HEK293 (cell line): ENCODE measurements at regions not wholly inside any gene's neighbourhood (a gene's known extent, or its start where the extent isn't known, plus 50 kb on each side); places are given as distances from the start of the nearest gene placed in this dataset.

Experiments
- CTCF ChIA-PET: fragments of 350-600 bp; formaldehyde crosslinking; extraction: SDS; loops from one replicate; lab custom pipeline; 2021; ENCODE audit warnings: antibody characterized with exemption; lab: Yijun Ruan, JAX
- POLR2A ChIA-PET: fragments of 300-600 bp; formaldehyde crosslinking; extraction: SDS; loops from one replicate; lab custom pipeline; 2020; ENCODE audit warnings: antibody characterized with exemption, inconsistent platforms; lab: Yijun Ruan, JAX
- H3K27ac ChIP-seq: fragments of 200-500 bp; sonication (Bioruptor generic); 2 replicates; pipeline ENCODE4 v1.5.1; 2014; ENCODE audit warnings: low read depth, low read length, control low read depth, inconsistent platforms; ENCODE audit errors: extremely low read depth
- H3K36me3 ChIP-seq, 2 experiments: fragments of 200-500 bp in 1 of 2; sonication (Bioruptor generic) in 1 of 2; 1 replicate in 1 of 2; 2 replicates in 1 of 2; pipeline ENCODE4 v1.5.1; 2014 to 2017; ENCODE audit warnings: inconsistent platforms in 2 of 2, low read length in 2 of 2; ENCODE audit not compliant: control insufficient read depth in 2 of 2, insufficient read depth in 1 of 2
- H3K4me1 ChIP-seq: fragments of 200-500 bp; sonication (Bioruptor generic); 2 replicates; pipeline ENCODE4 v1.5.1; 2014; ENCODE audit warnings: mild to moderate bottlenecking, low read length, inconsistent platforms; ENCODE audit not compliant: control insufficient read depth, insufficient read depth
- H3K4me3 ChIP-seq: 2 replicates; pipeline ENCODE4 v1.5.1; 2011; ENCODE audit warnings: low read depth, mild to moderate bottlenecking, control low read depth, low read length, moderate library complexity
- H3K9me3 ChIP-seq: fragments of 200-500 bp; sonication (Bioruptor generic); 2 replicates; pipeline ENCODE4 v1.5.1; 2014; ENCODE audit warnings: low read depth, low read length, inconsistent platforms; ENCODE audit not compliant: control insufficient read depth, insufficient read depth
- BCL6B ChIP-seq: fragments of 450-650 bp; formaldehyde crosslinking; IDR thresholded peaks from 2 replicates; pipeline ENCODE4 v1.5.1; 2017; ENCODE audit warnings: missing biosample characterization, missing genetic modification characterization
- EGR2 ChIP-seq: fragments of 450-650 bp; formaldehyde crosslinking; IDR thresholded peaks from 2 replicates; pipeline ENCODE4 v1.5.1; 2016; ENCODE audit warnings: low read depth, missing biosample characterization, missing genetic modification characterization
- KLF7 ChIP-seq: fragments of 450-650 bp; formaldehyde crosslinking; IDR thresholded peaks from 2 replicates; pipeline ENCODE4 v1.5.1; 2016; ENCODE audit warnings: missing biosample characterization, missing genetic modification characterization, borderline replicate concordance
- SP2 ChIP-seq: fragments of 450-650 bp; formaldehyde crosslinking; IDR thresholded peaks from 2 replicates; pipeline ENCODE4 v1.5.1; 2016; ENCODE audit warnings: missing biosample characterization, missing genetic modification characterization
- YY2 ChIP-seq: fragments of 450-650 bp; formaldehyde crosslinking; IDR thresholded peaks from 2 replicates; pipeline ENCODE4 v1.5.1; 2016; ENCODE audit warnings: missing biosample characterization, missing genetic modification characterization
- ZFHX2 ChIP-seq: fragments of 450-650 bp; formaldehyde crosslinking; conservative IDR thresholded peaks from 2 replicates; pipeline ENCODE4 v1.5.1; 2016; ENCODE audit warnings: missing biosample characterization, missing genetic modification characterization
- ZFP3 ChIP-seq: fragments of 450-650 bp; formaldehyde crosslinking; IDR thresholded peaks from 2 replicates; pipeline ENCODE4 v1.5.1; 2016; ENCODE audit warnings: low read depth, missing biosample characterization, missing genetic modification characterization
- ZNF10 ChIP-seq: fragments of 450-650 bp; formaldehyde crosslinking; IDR thresholded peaks from 2 replicates; pipeline ENCODE4 v1.5.1; 2017; ENCODE audit warnings: missing biosample characterization, missing genetic modification characterization
- ZNF16 ChIP-seq: fragments of 450-650 bp; formaldehyde crosslinking; IDR thresholded peaks from 2 replicates; pipeline ENCODE4 v1.5.1; 2016; ENCODE audit warnings: low read depth, missing biosample characterization, missing genetic modification characterization
- ZNF19 ChIP-seq: fragments of 450-650 bp; formaldehyde crosslinking; IDR thresholded peaks from 2 replicates; pipeline ENCODE4; 2016; ENCODE audit warnings: missing biosample characterization, missing genetic modification characterization, low read depth
- ZNF223 ChIP-seq: fragments of 450-650 bp; formaldehyde crosslinking; IDR thresholded peaks from 2 replicates; pipeline ENCODE4 v1.5.1; 2016; ENCODE audit warnings: missing biosample characterization, missing genetic modification characterization
- ZNF266 ChIP-seq: fragments of 450-650 bp; formaldehyde crosslinking; IDR thresholded peaks from 2 replicates; pipeline ENCODE4 v1.5.1; 2016; ENCODE audit warnings: missing biosample characterization, missing genetic modification characterization, low read depth
- ZNF280C ChIP-seq: fragments of 450-650 bp; formaldehyde crosslinking; IDR thresholded peaks from 2 replicates; pipeline ENCODE4 v1.5.1; 2016; ENCODE audit warnings: missing biosample characterization, missing genetic modification characterization
- ZNF37A ChIP-seq: fragments of 450-650 bp; IDR thresholded peaks from 2 replicates; pipeline ENCODE4 v1.5.1; 2018; ENCODE audit warnings: missing biosample characterization, missing genetic modification characterization
- ZNF518A ChIP-seq: fragments of 450-650 bp; formaldehyde crosslinking; conservative IDR thresholded peaks from 2 replicates; pipeline ENCODE4 v1.5.1; 2016; ENCODE audit warnings: low read depth, missing biosample characterization, missing genetic modification characterization
- ZNF521 ChIP-seq: fragments of 450-650 bp; formaldehyde crosslinking; IDR thresholded peaks from 2 replicates; pipeline ENCODE4 v1.5.1; 2017; ENCODE audit warnings: missing biosample characterization, mild to moderate bottlenecking, missing genetic modification characterization
- ZNF629 ChIP-seq: fragments of 450-650 bp; formaldehyde crosslinking; IDR thresholded peaks from 2 replicates; pipeline ENCODE4 v1.5.1; 2017; ENCODE audit warnings: missing biosample characterization, missing genetic modification characterization
- ZNF645 ChIP-seq: fragments of 450-650 bp; formaldehyde crosslinking; IDR thresholded peaks from 2 replicates; pipeline ENCODE4; 2016; ENCODE audit warnings: missing biosample characterization, missing genetic modification characterization
- ZNF707 ChIP-seq: fragments of 450-650 bp; formaldehyde crosslinking; IDR thresholded peaks from 2 replicates; pipeline ENCODE4 v1.5.1; 2016; ENCODE audit warnings: missing biosample characterization, missing genetic modification characterization
- ZNF747 ChIP-seq: fragments of 450-650 bp; formaldehyde crosslinking; IDR thresholded peaks from 2 replicates; pipeline ENCODE4 v1.5.1; 2016; ENCODE audit warnings: missing biosample characterization, missing genetic modification characterization
- TF ChIP-seq, protein P1 (sequence below): fragments of 450-650 bp; formaldehyde crosslinking; IDR thresholded peaks from 2 replicates; pipeline ENCODE4 v1.5.1; 2016; ENCODE audit warnings: missing biosample characterization, missing genetic modification characterization

DNA sequence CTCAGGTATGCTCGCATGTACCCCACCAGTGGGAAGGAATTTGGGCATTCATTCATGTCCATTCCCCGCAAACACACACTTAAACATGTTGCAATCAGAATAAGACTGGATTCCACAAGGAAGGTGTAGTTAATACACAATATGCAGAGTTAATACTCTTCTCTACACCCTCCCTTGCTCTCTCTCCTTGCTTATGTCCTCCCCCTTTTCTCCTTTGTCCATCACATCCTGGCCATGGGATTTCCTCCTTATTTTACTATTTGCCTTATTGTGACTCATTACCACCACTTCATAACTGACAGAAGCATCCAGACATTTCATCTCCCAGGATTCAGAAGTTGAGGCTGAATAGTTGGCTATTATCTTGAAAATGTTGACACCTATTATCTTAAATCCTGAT, 473.8 kb upstream of the SPHKAP start (continued):
- TF ChIP-seq EGR2 (tag by site-specific recombination) (no peak), SP2 (tag by site-specific recombination) (no peak)

GRCh38 chr2:228654707-228655106, 473.2 kb upstream of the SPHKAP start:
- no peaks in the 10 kb centered on the region for H3K9me3 ChIP-seq
- no peaks in the 10 kb centered on the region for H3K4me1 ChIP-seq
- TF ChIP-seq ZNF747 (no peak), YY2 (tag by site-specific recombination) (no peak), ZNF645 (tag by site-specific recombination) (no peak), ZNF16 (no peak), ZNF266 (tag by site-specific recombination) (no peak), ZNF518A (tag by site-specific recombination) (no peak), ZNF10 (no peak), ZNF707 (no peak)
- TF ChIP-seq, protein P1, sequence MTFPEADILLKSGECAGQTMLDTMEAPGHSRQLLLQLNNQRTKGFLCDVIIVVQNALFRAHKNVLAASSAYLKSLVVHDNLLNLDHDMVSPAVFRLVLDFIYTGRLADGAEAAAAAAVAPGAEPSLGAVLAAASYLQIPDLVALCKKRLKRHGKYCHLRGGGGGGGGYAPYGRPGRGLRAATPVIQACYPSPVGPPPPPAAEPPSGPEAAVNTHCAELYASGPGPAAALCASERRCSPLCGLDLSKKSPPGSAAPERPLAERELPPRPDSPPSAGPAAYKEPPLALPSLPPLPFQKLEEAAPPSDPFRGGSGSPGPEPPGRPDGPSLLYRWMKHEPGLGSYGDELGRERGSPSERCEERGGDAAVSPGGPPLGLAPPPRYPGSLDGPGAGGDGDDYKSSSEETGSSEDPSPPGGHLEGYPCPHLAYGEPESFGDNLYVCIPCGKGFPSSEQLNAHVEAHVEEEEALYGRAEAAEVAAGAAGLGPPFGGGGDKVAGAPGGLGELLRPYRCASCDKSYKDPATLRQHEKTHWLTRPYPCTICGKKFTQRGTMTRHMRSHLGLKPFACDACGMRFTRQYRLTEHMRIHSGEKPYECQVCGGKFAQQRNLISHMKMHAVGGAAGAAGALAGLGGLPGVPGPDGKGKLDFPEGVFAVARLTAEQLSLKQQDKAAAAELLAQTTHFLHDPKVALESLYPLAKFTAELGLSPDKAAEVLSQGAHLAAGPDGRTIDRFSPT (tag by site-specific recombination): no peak
- POLR2A ChIA-PET: no interaction called here
- H3K36me3 ChIP-seq: no peaks in the 10 kb centered on the region
- H3K4me3 ChIP-seq: no peak overlapping the region
- CTCF ChIA-PET: no interaction called here
- no peak overlapping the region for H3K27ac ChIP-seq

- CTCF ChIA-PET: interaction anchor here (0.9 kb wide), 1 partner anchor 14 kb away, joined by 3 read pairs; no protein-coding TSS in a partner anchor
- Histone ChIP-seq H3K9me3 (no peaks in the 10 kb centered on the region), H3K27ac (no peak overlapping the region), H3K4me1 (no peaks in the 10 kb centered on the region), H3K36me3 (no peaks in the 10 kb centered on the region), H3K4me3 (no peak overlapping the region)
- POLR2A ChIA-PET: no interaction called here
- TF ChIP-seq ZNF19 (tag by site-specific recombination) (no peak), ZNF266 (tag by site-specific recombination) (no peak), ZNF629 (tag by site-specific recombination) (no peak), ZNF223 (tag by site-specific recombination) (no peak), KLF7 (tag by site-specific recombination) (no peak), ZNF521 (tag by site-specific recombination) (no peak), EGR2 (tag by site-specific recombination) (no peak), ZFHX2 (no peak), ZNF280C (tag by site-specific recombination) (no peak), ZNF37A (tag by site-specific recombination) (no peak), BCL6B (tag by site-specific recombination) (no peak), ZFP3 (no peak), ZNF645 (tag by site-specific recombination) (no peak)
These were observed 472.4 kb upstream of the SPHKAP start for GRCh38 chr2:228653884-228654283.
